Fibroblast of lung (primary cell): ENCODE measurements at regions not wholly inside any gene's neighbourhood (a gene's known extent, or its start where the extent isn't known, plus 50 kb on each side); places are given as distances from the start of the nearest gene placed in this dataset.

Experiments
- EZH2 ChIP-seq: IDR thresholded peaks from 2 replicates; pipeline ENCODE4 v1.5.1; 2012; ENCODE audit warnings: low read length, control low read depth, mild to moderate bottlenecking; ENCODE audit errors: missing control alignments
- TF ChIP-seq, protein P1 (sequence below), 2 donors: IDR thresholded peaks in 1 of 2; conservative IDR thresholded peaks in 1 of 2; 1 replicate in 1 of 2; 2 replicates in 1 of 2; pipeline ENCODE4 v1.5.1; 2011 to 2012; ENCODE audit warnings: low read length in 2 of 2, control low read depth in 1 of 2, inconsistent platforms in 1 of 2, low read depth in 1 of 2, mild to moderate bottlenecking in 1 of 2

DNA sequence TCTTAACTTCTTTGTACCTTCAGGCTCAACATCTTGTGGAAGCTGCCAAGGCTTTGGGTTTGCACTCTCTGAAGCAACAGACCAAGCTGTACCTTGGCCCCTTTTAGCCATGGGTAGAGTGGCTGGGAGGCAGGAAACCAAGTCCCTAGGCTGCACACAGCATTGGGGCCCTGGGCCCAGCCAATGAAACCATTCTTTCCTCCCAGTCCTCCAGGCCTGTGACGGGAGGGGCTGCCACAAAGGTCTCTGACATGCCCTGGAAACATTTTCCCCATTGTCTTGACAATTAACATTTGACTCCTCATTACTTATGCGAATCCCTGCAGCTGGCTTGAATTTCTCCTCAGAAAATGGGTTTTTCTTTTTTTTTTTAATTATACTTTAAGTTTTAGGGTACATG is 253.1 kb upstream of the GADL1 start:
- TF ChIP-seq, protein P1, sequence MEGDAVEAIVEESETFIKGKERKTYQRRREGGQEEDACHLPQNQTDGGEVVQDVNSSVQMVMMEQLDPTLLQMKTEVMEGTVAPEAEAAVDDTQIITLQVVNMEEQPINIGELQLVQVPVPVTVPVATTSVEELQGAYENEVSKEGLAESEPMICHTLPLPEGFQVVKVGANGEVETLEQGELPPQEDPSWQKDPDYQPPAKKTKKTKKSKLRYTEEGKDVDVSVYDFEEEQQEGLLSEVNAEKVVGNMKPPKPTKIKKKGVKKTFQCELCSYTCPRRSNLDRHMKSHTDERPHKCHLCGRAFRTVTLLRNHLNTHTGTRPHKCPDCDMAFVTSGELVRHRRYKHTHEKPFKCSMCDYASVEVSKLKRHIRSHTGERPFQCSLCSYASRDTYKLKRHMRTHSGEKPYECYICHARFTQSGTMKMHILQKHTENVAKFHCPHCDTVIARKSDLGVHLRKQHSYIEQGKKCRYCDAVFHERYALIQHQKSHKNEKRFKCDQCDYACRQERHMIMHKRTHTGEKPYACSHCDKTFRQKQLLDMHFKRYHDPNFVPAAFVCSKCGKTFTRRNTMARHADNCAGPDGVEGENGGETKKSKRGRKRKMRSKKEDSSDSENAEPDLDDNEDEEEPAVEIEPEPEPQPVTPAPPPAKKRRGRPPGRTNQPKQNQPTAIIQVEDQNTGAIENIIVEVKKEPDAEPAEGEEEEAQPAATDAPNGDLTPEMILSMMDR (conservative IDR thresholded peaks at IDR 0.05 in 1 of 2, IDR thresholded peaks at IDR 0.05 in 1 of 2; ENCODE audit: low read depth in 1 of 2, low read length in 2 of 2), result no peak
- no peak for TF ChIP-seq EZH2
